Activated CD4-positive, alpha-beta T cell treated with anti-CD3 and anti-CD28 coated beads, Interleukin-2, amount 10 ng/mL, durations not matched to agents 7 days and 5 days (primary cell): ENCODE measurements at regions not wholly inside any gene's neighbourhood (a gene's known extent, or its start where the extent isn't known, plus 50 kb on each side); places are given as distances from the start of the nearest gene placed in this dataset.
"Not testable (repeated sequence)": the region's sequence is repeated elsewhere in the genome, so short reads cannot be mapped to it uniquely, and the experiment has no call there.

Experiments used
- CTCF ChIA-PET: fragments of 350-600 bp; sonication (Branson Sonifier 250); formaldehyde crosslinking; loops from one replicate; lab custom pipeline; 2021; ENCODE audit warnings: antibody characterized with exemption; lab: Charles Lee
- POLR2A ChIA-PET: fragments of 350-600 bp; sonication (Branson Sonifier 250); formaldehyde crosslinking; loops from one replicate; lab custom pipeline; 2021; ENCODE audit warnings: antibody characterized with exemption; lab: Charles Lee
- DNase-seq: peaks from one replicate; pipeline ENCODE4 v3.0.0-alpha.2; 2020
- H3K27ac Mint-ChIP-seq: one replicate; pipeline ENCODE4 v1.8.0; 2021; ENCODE audit warnings: mild to moderate bottlenecking, moderate library complexity, mixed read lengths
- H3K27me3 Mint-ChIP-seq: one replicate; pipeline ENCODE4 v1.8.0; 2021; ENCODE audit warnings: mixed read lengths
- H3K36me3 Mint-ChIP-seq: one replicate; pipeline ENCODE4 v1.8.0; 2021; ENCODE audit warnings: low read depth, mixed read lengths
- H3K4me1 Mint-ChIP-seq: one replicate; pipeline ENCODE4 v1.8.0; 2021; ENCODE audit warnings: mixed read lengths
- H3K4me3 Mint-ChIP-seq: one replicate; pipeline ENCODE4 v1.8.0; 2021; ENCODE audit warnings: mild to moderate bottlenecking, moderate library complexity, mixed read lengths
- H3K9me3 Mint-ChIP-seq: one replicate; pipeline ENCODE4 v1.8.0; 2021; ENCODE audit warnings: mixed read lengths

DNA sequence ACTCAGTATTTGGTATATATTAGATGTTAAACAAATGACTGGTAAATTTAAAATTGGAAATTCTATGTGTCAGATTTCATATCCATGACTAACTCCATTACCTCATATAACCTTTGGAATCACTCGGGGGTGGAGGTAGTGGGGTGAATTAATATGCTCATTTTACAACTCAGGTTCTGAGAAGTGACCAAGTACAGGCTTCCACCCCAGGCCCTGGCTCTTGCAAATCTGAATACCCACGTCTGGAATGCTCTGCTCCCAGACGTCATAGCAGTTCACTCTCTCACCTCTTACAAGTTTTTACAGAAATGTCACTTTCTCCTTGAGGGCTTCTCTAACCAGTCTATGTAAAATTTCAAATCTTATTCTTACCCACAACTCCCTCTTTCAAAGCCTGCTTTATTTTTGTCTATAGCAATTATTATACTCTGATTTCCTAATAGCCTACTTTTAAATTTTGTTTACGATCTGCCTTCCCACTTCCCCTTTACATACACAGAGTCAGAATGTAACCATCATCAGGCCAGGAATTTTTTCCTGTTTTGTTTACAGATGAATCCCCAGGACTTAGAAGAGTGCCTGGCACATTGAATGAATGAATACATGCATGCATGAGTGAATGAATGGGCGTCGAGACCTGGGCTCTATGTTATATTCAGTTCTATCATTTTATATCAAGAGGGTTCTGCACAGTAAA, 134.1 kb upstream of the IFNE start:
- CTCF ChIA-PET, result no interaction called here
- Mint-ChIP-seq H3K4me3 (no peak overlapping the region), H3K27ac (no peak overlapping the region), H3K4me1 (peaks cover 36% of the 10 kb centered on the region), H3K36me3 (peaks cover 3% of the 10 kb centered on the region), H3K9me3 (no peaks in the 10 kb centered on the region), H3K27me3 (peaks cover 2% of the 10 kb centered on the region)
- DNase-seq, result no peak
- POLR2A ChIA-PET, result no interaction called here

DNA sequence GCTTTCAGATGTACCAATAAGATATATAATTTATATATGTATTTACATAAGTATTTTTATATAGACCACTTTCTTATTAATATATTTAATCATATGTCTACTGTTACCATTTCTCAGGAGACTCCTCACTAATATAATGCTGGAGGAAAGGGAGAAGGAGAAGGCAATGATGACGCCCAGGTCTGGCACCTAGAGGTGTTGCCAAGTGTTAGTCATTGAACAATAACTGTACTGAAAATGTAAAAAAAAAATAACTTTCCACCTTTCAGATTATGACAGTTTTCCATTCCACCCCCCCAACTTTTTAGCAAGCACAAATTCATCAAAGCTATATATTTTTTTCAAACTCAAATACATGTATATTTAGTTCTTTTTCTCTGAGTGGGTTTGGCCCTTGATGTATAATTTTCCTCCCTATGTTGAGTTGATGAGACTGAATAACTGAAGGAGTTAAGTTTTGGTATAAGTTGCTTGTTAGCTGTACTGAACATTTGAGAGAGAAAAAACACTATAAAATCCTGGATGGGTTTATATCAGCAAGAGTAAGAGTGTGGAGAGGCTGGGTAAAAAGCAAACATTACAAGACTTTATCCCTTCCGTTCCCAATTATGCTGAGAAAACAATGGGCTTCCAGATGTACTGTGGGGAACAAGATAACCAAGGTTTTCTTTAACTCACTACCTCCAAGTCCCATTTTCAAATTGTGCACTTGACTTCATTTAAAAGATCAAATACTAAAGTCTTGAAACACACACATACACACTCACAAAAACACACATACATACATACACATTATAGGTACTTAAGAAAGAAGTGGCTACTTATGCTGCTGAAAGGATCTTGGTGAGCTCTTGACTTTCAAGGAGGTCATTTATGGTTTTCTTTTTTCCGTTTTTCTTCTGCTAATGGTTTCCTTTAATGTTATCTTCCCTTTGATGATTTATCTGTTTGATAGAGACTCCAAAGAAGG, 142.8 kb upstream of the IFNE start:
- peaks cover 12% of the 10 kb centered on the region for H3K4me1 Mint-ChIP-seq
- POLR2A ChIA-PET, result interaction anchor here (0.6 kb wide), 1 partner anchor 470 kb away, joined by 5 read pairs; no protein-coding TSS in a partner anchor

DNA sequence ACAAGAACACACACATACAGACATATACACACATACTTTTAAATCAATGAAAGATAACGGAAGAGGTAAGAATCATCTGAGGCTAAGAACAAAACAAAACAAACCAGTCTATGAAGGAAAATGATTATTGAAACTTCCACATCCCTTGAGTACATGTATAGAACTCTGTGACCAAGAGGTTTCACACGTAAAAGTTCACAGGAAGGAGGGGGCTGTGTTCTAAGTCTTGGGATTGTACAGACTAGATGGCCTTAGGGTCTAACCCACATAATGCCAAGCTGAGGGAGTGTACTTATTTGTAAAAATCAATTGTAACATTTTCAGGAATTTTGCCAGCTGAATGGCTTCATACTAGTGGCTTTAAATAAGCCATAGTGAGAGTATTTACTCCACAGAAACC, 144.4 kb upstream of the IFNE start:
- Mint-ChIP-seq H3K4me1 (peaks cover 12% of the 10 kb centered on the region), H3K27ac (no peak overlapping the region), H3K9me3 (peaks cover 10% of the 10 kb centered on the region), H3K27me3 (no peaks in the 10 kb centered on the region), H3K4me3 (no peak overlapping the region), H3K36me3 (peaks cover 9% of the 10 kb centered on the region)
- DNase-seq, result no peak
- CTCF ChIA-PET, result no interaction called here
- POLR2A ChIA-PET, result no interaction called here

More for the DNA sequence above, 142.8 kb upstream of the IFNE start:
- no peak overlapping the region for H3K27ac Mint-ChIP-seq
- no peak overlapping the region for H3K4me3 Mint-ChIP-seq
- peaks cover 11% of the 10 kb centered on the region for H3K36me3 Mint-ChIP-seq
- no peaks in the 10 kb centered on the region for H3K27me3 Mint-ChIP-seq
- CTCF ChIA-PET, result interaction anchor here (1.0 to 1.5 kb wide), 2 partner anchors 14 to 52 kb away, joined by 3 read pairs; no protein-coding TSS in a partner anchor
- no peak for DNase-seq
- peaks cover 10% of the 10 kb centered on the region for H3K9me3 Mint-ChIP-seq

DNA sequence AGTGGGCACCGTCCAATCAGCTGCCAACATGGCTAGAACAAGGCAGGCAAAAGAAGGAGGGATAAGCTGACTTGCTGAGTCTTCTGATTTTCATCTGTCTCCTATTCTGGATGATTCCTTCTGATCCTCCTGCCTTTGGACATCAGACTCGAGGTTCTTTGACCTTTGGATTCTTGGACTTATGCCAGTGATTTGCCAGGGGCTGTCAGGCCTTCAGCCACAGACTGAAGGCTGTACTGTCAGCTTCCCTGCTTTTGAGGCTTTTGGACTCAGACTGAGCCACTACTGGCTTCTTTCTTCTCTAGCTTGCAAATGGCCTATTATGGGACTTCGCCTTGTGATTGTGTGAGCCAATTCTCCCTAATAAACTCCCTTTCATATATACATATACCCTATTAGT, 146.8 kb upstream of the IFNE start:
- H3K4me3 Mint-ChIP-seq, POLR2A ChIA-PET, H3K27me3 Mint-ChIP-seq, CTCF ChIA-PET, H3K36me3 Mint-ChIP-seq, H3K27ac Mint-ChIP-seq, DNase-seq: not testable (repeated sequence)
- peaks cover 12% of the 10 kb centered on the region for H3K4me1 Mint-ChIP-seq
- H3K9me3 Mint-ChIP-seq, result peaks cover 10% of the 10 kb centered on the region

DNA sequence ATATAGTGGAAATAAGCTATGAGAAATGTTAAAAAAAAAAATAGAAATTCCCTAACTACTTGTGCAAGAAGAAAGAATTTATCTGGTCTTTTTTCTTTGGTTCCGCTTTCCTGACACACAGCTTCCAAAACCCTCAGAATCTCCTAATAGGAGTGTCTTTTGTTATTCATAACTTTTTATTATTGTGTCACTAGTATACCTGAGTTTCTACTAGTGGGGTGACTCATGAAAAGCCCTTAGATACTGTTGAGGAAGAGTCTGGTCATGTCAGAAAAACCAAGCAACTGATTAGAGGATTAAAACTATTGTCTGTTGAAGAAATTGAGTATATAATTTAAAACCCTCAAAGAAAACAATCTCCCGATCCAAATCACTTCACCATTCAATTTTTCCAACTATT, 152.8 kb upstream of the IFNE start:
- Mint-ChIP-seq H3K4me3 (no peak overlapping the region), H3K27me3 (peaks cover 8% of the 10 kb centered on the region), H3K4me1 (no peaks in the 10 kb centered on the region), H3K27ac (no peak overlapping the region), H3K9me3 (no peaks in the 10 kb centered on the region), H3K36me3 (no peaks in the 10 kb centered on the region)
- ChIA-PET POLR2A (no interaction called here), CTCF (no interaction called here)
- DNase-seq, result no peak

DNA sequence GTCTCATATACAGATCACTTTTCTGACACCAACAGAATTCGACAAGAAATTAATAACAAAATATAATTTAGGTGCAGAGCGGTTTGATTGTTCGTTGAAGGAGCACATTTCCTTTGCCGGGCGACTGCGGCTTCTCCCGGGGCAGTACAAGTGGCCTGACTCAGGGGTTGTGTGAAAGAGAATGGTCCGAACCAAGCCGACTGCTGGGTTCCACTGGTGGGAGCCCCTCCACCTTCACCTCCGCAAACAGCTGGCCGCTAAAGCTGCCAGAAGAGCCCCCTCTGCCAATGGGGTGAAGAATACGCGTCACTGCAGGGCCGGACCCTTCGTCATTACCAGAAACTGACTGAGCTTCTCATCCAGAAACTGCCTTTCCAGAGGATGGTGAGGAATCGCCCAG, 156.0 kb upstream of the IFNE start:
- H3K27ac Mint-ChIP-seq, result no peak overlapping the region
- H3K36me3 Mint-ChIP-seq, result no peaks in the 10 kb centered on the region
- CTCF ChIA-PET, result interaction anchor here (0.6 to 0.7 kb wide), 2 partner anchors 240 to 559 kb away, joined by 3 to 6 read pairs; no protein-coding TSS in a partner anchor
- POLR2A ChIA-PET, result no interaction called here
- H3K4me3 Mint-ChIP-seq, result no peak overlapping the region
- DNase-seq, result no peak
- H3K27me3 Mint-ChIP-seq, result peaks cover 22% of the 10 kb centered on the region
- H3K4me1 Mint-ChIP-seq, result no peaks in the 10 kb centered on the region
- peaks cover 4% of the 10 kb centered on the region for H3K9me3 Mint-ChIP-seq

DNA sequence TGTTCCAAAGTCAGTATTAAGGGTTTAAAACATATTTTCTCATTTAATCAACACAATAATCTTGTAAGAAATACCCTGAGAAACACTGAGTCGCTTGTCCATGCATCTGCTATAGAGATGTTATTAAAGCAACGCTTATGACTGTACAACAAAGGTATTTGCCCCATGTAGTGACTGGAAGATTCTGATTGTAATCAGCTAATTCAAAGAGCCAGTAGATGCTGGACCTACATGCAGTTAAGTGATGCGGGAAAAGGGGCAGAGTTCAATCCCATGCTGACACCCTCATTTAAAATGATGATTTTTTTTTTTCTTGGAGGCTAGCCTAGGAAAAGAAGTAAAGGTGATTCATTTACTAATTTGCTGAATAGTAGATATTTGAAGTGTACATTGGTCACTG, 149.3 kb upstream of the MTAP start:
- H3K36me3 Mint-ChIP-seq, result no peaks in the 10 kb centered on the region
- CTCF ChIA-PET, result no interaction called here
- H3K4me3 Mint-ChIP-seq, result no peak overlapping the region
- H3K9me3 Mint-ChIP-seq, result peaks cover 7% of the 10 kb centered on the region
- peaks cover 16% of the 10 kb centered on the region for H3K27me3 Mint-ChIP-seq
- no peak overlapping the region for H3K27ac Mint-ChIP-seq
- POLR2A ChIA-PET, result no interaction called here
- DNase-seq, result no peak
- no peaks in the 10 kb centered on the region for H3K4me1 Mint-ChIP-seq

DNA sequence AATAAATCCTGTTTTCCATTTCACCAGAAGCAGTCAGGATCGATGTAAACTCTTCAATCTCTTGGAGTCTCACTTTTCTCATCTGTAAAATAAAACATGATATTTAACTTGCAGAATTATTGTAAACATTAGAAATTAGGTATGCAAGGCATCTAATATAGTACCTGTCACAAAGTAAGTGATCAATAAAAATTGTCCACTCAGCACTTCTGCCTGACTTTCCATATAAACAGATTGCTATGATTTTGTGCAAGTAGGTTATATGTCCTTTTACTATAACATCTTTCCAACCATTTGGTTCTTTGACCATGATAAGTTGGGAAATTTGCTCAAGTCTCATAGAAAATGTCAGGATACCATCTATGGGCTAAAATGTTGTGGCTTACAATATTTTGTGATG, 148.8 kb upstream of the MTAP start:
- Mint-ChIP-seq H3K36me3 (no peaks in the 10 kb centered on the region), H3K4me3 (no peak overlapping the region), H3K27ac (no peak overlapping the region), H3K4me1 (no peaks in the 10 kb centered on the region), H3K27me3 (peaks cover 16% of the 10 kb centered on the region), H3K9me3 (peaks cover 7% of the 10 kb centered on the region)
- ChIA-PET CTCF (no interaction called here), POLR2A (no interaction called here)
- no peak for DNase-seq

DNA sequence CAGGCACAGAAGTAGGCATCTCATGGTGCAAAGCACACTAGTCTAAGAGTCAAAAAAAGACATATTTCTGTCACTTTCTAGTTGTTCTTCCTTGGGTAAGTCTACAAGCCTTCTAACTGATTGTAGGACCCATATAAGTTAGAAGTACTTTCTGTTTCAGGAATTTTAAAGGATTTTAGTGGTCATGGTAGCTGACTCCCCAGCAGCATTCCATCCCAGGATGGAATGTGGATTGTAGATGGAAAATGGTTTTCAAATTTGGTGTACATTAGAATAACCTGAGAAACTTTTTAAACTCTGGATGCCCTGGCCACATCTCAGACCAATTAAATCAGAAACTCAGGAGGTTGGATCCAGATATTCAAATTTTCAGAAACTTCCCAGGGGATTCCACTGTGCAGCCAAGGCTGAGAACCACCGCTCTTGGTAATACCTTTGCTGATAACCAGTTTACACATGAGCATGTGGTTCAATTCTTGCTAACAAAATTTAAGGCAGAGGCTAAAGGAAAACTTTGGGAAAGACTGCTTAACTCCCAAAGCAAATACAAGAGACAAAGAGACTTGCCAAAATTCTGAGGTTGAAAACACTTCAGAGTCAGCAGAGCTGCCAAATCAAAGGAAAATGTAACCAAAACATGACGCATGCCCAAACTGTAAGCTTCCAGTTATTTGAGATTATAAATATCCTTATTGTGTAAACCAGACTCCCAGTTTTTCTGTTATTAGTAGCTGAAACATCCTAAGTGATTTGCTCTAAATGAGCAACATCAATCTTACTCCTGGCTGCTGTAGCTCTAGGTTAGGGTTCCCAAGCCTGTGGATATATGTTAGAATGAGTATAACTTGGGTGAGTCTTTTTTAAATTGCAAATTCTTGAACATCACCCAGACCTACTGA, 145.4 kb upstream of the MTAP start:
- Mint-ChIP-seq H3K27me3 (peaks cover 25% of the 10 kb centered on the region), H3K36me3 (no peaks in the 10 kb centered on the region), H3K4me1 (no peaks in the 10 kb centered on the region), H3K4me3 (no peak overlapping the region), H3K27ac (no peak overlapping the region), H3K9me3 (no peaks in the 10 kb centered on the region)
- CTCF ChIA-PET, result no interaction called here
- DNase-seq, result no peak
- POLR2A ChIA-PET, result no interaction called here

DNA sequence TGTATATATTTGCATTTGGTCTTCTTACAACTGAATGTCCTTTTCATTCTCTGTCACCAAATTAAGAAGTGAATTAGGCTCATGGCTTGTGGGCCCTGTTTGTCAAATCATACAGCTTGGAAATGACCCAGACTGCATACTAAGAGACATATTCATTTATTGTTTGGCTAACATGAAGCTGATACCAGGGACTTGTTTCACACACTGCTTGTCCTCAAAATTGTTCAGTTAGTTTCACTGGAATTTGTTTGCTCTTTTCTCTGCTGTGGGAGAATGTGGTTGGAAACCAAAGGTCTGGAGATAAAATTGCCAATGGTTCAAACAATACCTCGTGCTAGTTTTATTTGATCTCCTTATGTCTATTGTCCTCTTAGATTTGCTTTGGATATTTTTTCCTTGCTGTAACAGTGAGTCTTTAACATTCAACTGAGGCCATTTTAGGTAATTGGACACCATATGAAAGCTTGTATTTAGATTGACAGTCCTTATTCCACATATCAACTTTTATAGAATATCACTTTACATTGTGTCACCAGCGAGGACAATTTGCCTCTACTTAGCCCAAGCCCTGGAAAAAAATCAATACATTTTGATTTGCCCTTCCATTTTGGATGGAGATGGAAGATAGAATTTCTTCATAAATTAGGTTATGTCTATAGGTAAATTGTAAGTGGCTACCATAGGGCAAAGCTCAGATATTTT, 144.3 kb upstream of the MTAP start:
- no peak for DNase-seq
- no peaks in the 10 kb centered on the region for H3K36me3 Mint-ChIP-seq
- no peaks in the 10 kb centered on the region for H3K4me1 Mint-ChIP-seq
- ChIA-PET CTCF (interaction anchor here (0.8 kb wide), 1 partner anchor 99 kb away, joined by 3 read pairs; no protein-coding TSS in a partner anchor), POLR2A (no interaction called here)
- peaks cover 25% of the 10 kb centered on the region for H3K27me3 Mint-ChIP-seq
- H3K9me3 Mint-ChIP-seq, result no peaks in the 10 kb centered on the region
- H3K4me3 Mint-ChIP-seq, result no peak overlapping the region
- no peak overlapping the region for H3K27ac Mint-ChIP-seq

DNA sequence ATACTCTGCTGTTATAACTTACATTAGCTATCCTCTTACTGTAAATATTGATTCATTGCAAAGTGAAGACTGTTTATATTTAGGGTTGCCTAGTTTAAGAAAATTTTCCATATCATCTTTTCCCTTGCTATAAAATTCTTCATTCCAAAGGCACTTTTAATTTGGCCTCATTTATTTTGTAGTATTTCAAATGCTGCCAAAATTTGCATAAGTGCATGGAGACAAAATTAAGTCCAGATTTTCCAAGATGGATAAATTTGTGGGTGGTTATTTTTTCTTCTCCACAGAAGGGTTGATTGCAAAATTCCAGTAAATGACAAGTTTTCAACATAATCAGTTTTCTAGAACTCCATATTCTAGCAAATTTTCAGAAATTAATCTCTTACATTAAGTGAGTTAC, 141.5 kb upstream of the MTAP start:
- no peaks in the 10 kb centered on the region for H3K4me1 Mint-ChIP-seq
- no peak for DNase-seq

DNA sequence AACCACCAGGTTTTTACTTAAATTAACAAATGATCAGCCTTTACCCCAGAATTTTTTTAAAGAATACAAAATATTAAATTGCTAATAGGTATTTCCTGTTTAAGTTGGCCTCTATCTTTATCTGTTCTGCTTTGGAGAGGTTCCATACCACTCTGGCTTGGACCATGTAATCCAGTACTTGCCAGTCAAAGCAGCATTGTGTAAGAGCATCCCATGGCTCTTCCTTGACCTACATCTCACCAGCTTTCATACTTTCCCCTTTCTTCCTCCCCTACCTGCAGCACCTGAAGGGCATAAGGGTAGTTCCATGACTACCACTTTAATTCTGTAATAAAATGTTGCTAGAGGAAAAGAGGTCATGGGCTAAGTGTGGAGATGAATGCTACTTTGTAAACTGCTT, 140.8 kb upstream of the MTAP start:
- no peak for DNase-seq
- no peaks in the 10 kb centered on the region for H3K4me1 Mint-ChIP-seq
- H3K4me3 Mint-ChIP-seq, result no peak overlapping the region
- peaks cover 22% of the 10 kb centered on the region for H3K27me3 Mint-ChIP-seq
- no peaks in the 10 kb centered on the region for H3K36me3 Mint-ChIP-seq
- H3K9me3 Mint-ChIP-seq, result no peaks in the 10 kb centered on the region
- CTCF ChIA-PET, result no interaction called here
- POLR2A ChIA-PET, result no interaction called here
- H3K27ac Mint-ChIP-seq, result no peak overlapping the region

More for the DNA sequence above, 141.5 kb upstream of the MTAP start:
- CTCF ChIA-PET, result no interaction called here
- peaks cover 25% of the 10 kb centered on the region for H3K27me3 Mint-ChIP-seq
- no peaks in the 10 kb centered on the region for H3K36me3 Mint-ChIP-seq
- POLR2A ChIA-PET, result no interaction called here
- no peak overlapping the region for H3K27ac Mint-ChIP-seq
- no peak overlapping the region for H3K4me3 Mint-ChIP-seq
- H3K9me3 Mint-ChIP-seq, result no peaks in the 10 kb centered on the region
